Body of pancreas (tissue), 4 donors: ENCODE measurements at regions not wholly inside any gene's neighbourhood (a gene's known extent, or its start where the extent isn't known, plus 50 kb on each side); places are given as distances from the start of the nearest gene placed in this dataset.

Source experiments
- CTCF ChIP-seq, 7 experiments: fragments of 450-650 bp in 4 of 7; fragments of 200-600 bp in 3 of 7; sonication (generic) in 3 of 7; IDR thresholded peaks; one replicate each; pipeline ENCODE4 v1.5.1; 2016 to 2019; ENCODE audit warnings: antibody characterized with exemption in 7 of 7
- POLR2A ChIP-seq, 3 donors: fragments of 450-650 bp; IDR thresholded peaks; one replicate each; pipeline ENCODE4 v1.6.1; 2016; ENCODE audit warnings: antibody characterized with exemption in 3 of 3, mild to moderate bottlenecking in 2 of 3

- TF ChIP-seq POLR2A (IDR thresholded peaks at IDR 0.05) (no peak), CTCF (IDR thresholded peaks at IDR 0.05) (no peak)
Measured at GRCh38 chr9:28967226-28967625, 1393.9 kb upstream of the C9orf72 start.
